H1 (cell line): ENCODE measurements at regions not wholly inside any gene's neighbourhood (a gene's known extent, or its start where the extent isn't known, plus 50 kb on each side); places are given as distances from the start of the nearest gene placed in this dataset.

Experiments
- CTCF ChIA-PET: fragments of 300-600 bp; sonication (Branson Sonifier 250); formaldehyde crosslinking; loops from one replicate; lab custom pipeline; 2021; ENCODE audit not compliant: partially characterized antibody; lab: Charles Lee
- POLR2A ChIA-PET: fragments of 300-600 bp; sonication (Branson Sonifier 250); formaldehyde crosslinking; loops from one replicate; lab custom pipeline; 2021; ENCODE audit warnings: inconsistent platforms; ENCODE audit not compliant: partially characterized antibody; lab: Charles Lee
- DNase-seq, 2 experiments: peaks; one replicate each; pipeline versions ENCODE4 v3.0.0 to v3.0.0-alpha.2; 2010 to 2022; ENCODE audit warnings: low spot score in 2 of 2, low read depth in 1 of 2, mixed read lengths in 1 of 2
- FAIRE-seq: peaks from 2 replicates; lab custom pipeline; 2011; peaks lifted over from hg19 to GRCh38; lab: Jason Lieb, UNC
- H2AFZ ChIP-seq: 2 replicates; pipeline ENCODE4 v1.8.1; 2012; ENCODE audit warnings: low read length, inconsistent platforms
- H2AK5ac ChIP-seq: 2 replicates; pipeline ENCODE4 v1.6.1; 2013; ENCODE audit warnings: low read depth, low read length
- H2BK120ac ChIP-seq: replicated peaks from 2 replicates; pipeline ENCODE3; 2013; ENCODE audit warnings: low read depth, low read length, inconsistent platforms
- H2BK12ac ChIP-seq: 2 replicates; pipeline ENCODE4 v1.6.1; 2013; ENCODE audit warnings: low read depth, low read length
- H2BK15ac ChIP-seq: 2 replicates; pipeline ENCODE4 v1.6.1; 2013; ENCODE audit warnings: low read length
- H2BK20ac ChIP-seq: 2 replicates; pipeline ENCODE4 v1.6.1; 2013; ENCODE audit warnings: low read length
- H2BK5ac ChIP-seq: 2 replicates; pipeline ENCODE4 v1.6.1; 2013; ENCODE audit warnings: low read depth, low read length
- H3K14ac ChIP-seq: 2 replicates; pipeline ENCODE4 v1.6.1; 2013; ENCODE audit warnings: inconsistent platforms; ENCODE audit not compliant: insufficient read length
- H3K18ac ChIP-seq: 2 replicates; pipeline ENCODE4 v1.6.1; 2013; ENCODE audit warnings: low read length; ENCODE audit errors: extremely low read depth
- H3K23ac ChIP-seq: 2 replicates; pipeline ENCODE4 v1.6.1; 2013; ENCODE audit warnings: inconsistent platforms; ENCODE audit not compliant: insufficient read length
- H3K23me2 ChIP-seq: 2 replicates; pipeline ENCODE4 v1.6.1; 2013; ENCODE audit warnings: low read depth, low read length
- H3K27ac ChIP-seq: 2 replicates; pipeline ENCODE4 v1.6.1; 2011; ENCODE audit warnings: low read depth, low read length, inconsistent platforms
- H3K27me3 ChIP-seq, 4 experiments: replicated peaks in 1 of 4; 1 replicate in 1 of 4; 2 replicates in 3 of 4; pipeline versions ENCODE4 v1.6.1 to v1.8.1; 2011 to 2013; ENCODE audit warnings: low read length in 3 of 4, mild to moderate bottlenecking in 3 of 4, inconsistent platforms in 2 of 4, mixed read lengths in 2 of 4, moderate library complexity in 1 of 4; ENCODE audit not compliant: control insufficient read depth in 3 of 4, insufficient read depth in 3 of 4; ENCODE audit errors: extremely low read depth in 1 of 4
- H3K36me3 ChIP-seq, 4 experiments: 2 replicates each; pipeline versions ENCODE4 v1.6.1 to v1.8.1; 2011 to 2013; ENCODE audit warnings: mild to moderate bottlenecking in 4 of 4, low read length in 3 of 4, moderate library complexity in 2 of 4, control low read depth in 1 of 4, inconsistent platforms in 1 of 4; ENCODE audit not compliant: insufficient read depth in 4 of 4, control insufficient read depth in 2 of 4
- H3K4ac ChIP-seq: replicated peaks from 2 replicates; pipeline ENCODE3; 2013; ENCODE audit warnings: low read length, low read depth, mixed read lengths, inconsistent platforms; ENCODE audit not compliant: insufficient read length
- H3K4me1 ChIP-seq, 4 experiments: replicated peaks in 1 of 4; 1 replicate in 1 of 4; 2 replicates in 3 of 4; pipeline versions ENCODE4 v1.6.1 to v1.8.1; 2011 to 2013; ENCODE audit warnings: low read length in 3 of 4, inconsistent platforms in 2 of 4, mixed read lengths in 1 of 4; ENCODE audit not compliant: insufficient read depth in 4 of 4, control insufficient read depth in 3 of 4
- H3K4me2 ChIP-seq, 2 experiments: 2 replicates each; pipeline versions ENCODE4 v1.6.1 to v1.8.1; 2011 to 2013; ENCODE audit warnings: low read depth in 2 of 2, low read length in 2 of 2, control low read depth in 1 of 2, inconsistent platforms in 1 of 2, mild to moderate bottlenecking in 1 of 2; ENCODE audit not compliant: insufficient read depth in 1 of 2
- H3K4me3 ChIP-seq, 4 experiments: fragments of 200-600, 300-600 bp in 1 of 4; sonication (generic), shearing (Covaris generic), sonication (Bioruptor Twin) in 1 of 4; 2 replicates each; pipeline versions ENCODE4 v1.5.1 to v1.8.1; 2011 to 2016; ENCODE audit warnings: low read length in 4 of 4, low read depth in 3 of 4, control low read depth in 2 of 4, inconsistent platforms in 2 of 4, mild to moderate bottlenecking in 2 of 4, mixed read lengths in 1 of 4, moderate library complexity in 1 of 4; ENCODE audit not compliant: insufficient read depth in 2 of 4; ENCODE audit errors: extremely low read depth in 1 of 4
- H3K56ac ChIP-seq: replicated peaks from 2 replicates; pipeline ENCODE3; 2013; ENCODE audit warnings: low read depth, mild to moderate bottlenecking, mixed read lengths, low read length, inconsistent platforms; ENCODE audit not compliant: insufficient read length
- H3K79me1 ChIP-seq: 2 replicates; pipeline ENCODE4 v1.6.1; 2013; ENCODE audit warnings: low read depth, low read length, control low read depth
- H3K79me2 ChIP-seq, 2 experiments: 2 replicates each; pipeline versions ENCODE4 v1.6.1 to v1.8.1; 2012 to 2013; ENCODE audit warnings: low read length in 2 of 2, mild to moderate bottlenecking in 2 of 2, inconsistent platforms in 1 of 2; ENCODE audit not compliant: insufficient read depth in 2 of 2, control insufficient read depth in 1 of 2
- H3K9ac ChIP-seq, 4 experiments: replicated peaks in 1 of 4; 1 replicate in 1 of 4; 2 replicates in 3 of 4; pipeline versions ENCODE4 v1.6.1 to v1.8.1; 2011 to 2013; ENCODE audit warnings: low read depth in 3 of 4, low read length in 3 of 4, control low read depth in 2 of 4, mild to moderate bottlenecking in 2 of 4, moderate library complexity in 2 of 4, inconsistent platforms in 1 of 4; ENCODE audit errors: extremely low read depth in 1 of 4
- H3K9me3 ChIP-seq, 2 experiments: 2 replicates each; pipeline versions ENCODE4 v1.6.1 to v1.8.1; 2012 to 2013; ENCODE audit warnings: mild to moderate bottlenecking in 2 of 2, moderate library complexity in 2 of 2, control low read depth in 1 of 2, inconsistent platforms in 1 of 2, low read depth in 1 of 2, low read length in 1 of 2, mixed read lengths in 1 of 2; ENCODE audit not compliant: insufficient read depth in 2 of 2
- H4K20me1 ChIP-seq, 2 experiments: replicated peaks in 1 of 2; 2 replicates each; pipeline versions ENCODE3 to v1.8.1; 2011 to 2013; ENCODE audit warnings: inconsistent platforms in 2 of 2, low read length in 2 of 2, mild to moderate bottlenecking in 1 of 2; ENCODE audit not compliant: insufficient read depth in 2 of 2, control insufficient read depth in 1 of 2
- H4K5ac ChIP-seq: 2 replicates; pipeline ENCODE4 v1.6.1; 2013; ENCODE audit warnings: low read length, low read depth, mixed read lengths, inconsistent platforms; ENCODE audit not compliant: insufficient read length
- H4K8ac ChIP-seq: 2 replicates; pipeline ENCODE4 v1.8.0; 2013; ENCODE audit warnings: mild to moderate bottlenecking, moderate library complexity, low read length, inconsistent platforms; ENCODE audit not compliant: insufficient read depth; ENCODE audit errors: extremely low read depth
- H4K91ac ChIP-seq: replicated peaks from 2 replicates; pipeline ENCODE3; 2013; ENCODE audit warnings: low read length, mixed read lengths, inconsistent platforms; ENCODE audit not compliant: insufficient read length
- CBX5 ChIP-seq: fragments of 300-800, 300-1000 bp; sonication (generic); IDR thresholded peaks from 2 replicates; pipeline ENCODE4 v1.7.1; 2016; ENCODE audit warnings: antibody characterized with exemption, low read length, low read depth
- E2F6 ChIP-seq: IDR thresholded peaks from 2 replicates; pipeline ENCODE4 v1.6.1; 2012; ENCODE audit warnings: inconsistent platforms
- GABPA ChIP-seq: IDR thresholded peaks from 2 replicates; pipeline ENCODE4 v1.6.1; 2011; ENCODE audit warnings: mild to moderate bottlenecking, low read length, moderate library complexity, borderline replicate concordance; ENCODE audit not compliant: insufficient read depth
- HDAC6 ChIP-seq: IDR thresholded peaks from one replicate; pipeline ENCODE4 v1.7.1; 2012; ENCODE audit warnings: low read depth, mild to moderate bottlenecking, inconsistent platforms, low read length, moderate library complexity
- MAFK ChIP-seq: IDR thresholded peaks from 2 replicates; pipeline ENCODE4 v1.6.1; 2012; ENCODE audit warnings: low read depth, mild to moderate bottlenecking, improper control_type of control experiment, low read length
- NANOG ChIP-seq: IDR thresholded peaks from 2 replicates; pipeline ENCODE4 v1.6.1; 2011; ENCODE audit warnings: low read length, low read depth, mild to moderate bottlenecking, inconsistent platforms; ENCODE audit not compliant: insufficient read depth, poor library complexity, severe bottlenecking
- SAP30 ChIP-seq: fragments of 300-600 bp; sonication (generic); IDR thresholded peaks from 2 replicates; pipeline ENCODE4 v1.7.1; 2012; ENCODE audit warnings: low read length, moderate library complexity, mild to moderate bottlenecking, inconsistent platforms; ENCODE audit not compliant: insufficient read depth, insufficient replicate concordance
- SIX5 ChIP-seq: IDR thresholded peaks from 2 replicates; pipeline ENCODE4 v1.6.1; 2011; ENCODE audit warnings: mild to moderate bottlenecking, low read depth, low read length
- TAF7 ChIP-seq: optimal IDR thresholded peaks from 2 replicates; pipeline ENCODE3; 2011; ENCODE audit warnings: low read depth, mild to moderate bottlenecking, inconsistent platforms, low read length, moderate library complexity, borderline replicate concordance
- WGBS, 2 experiments: shearing (Covaris generic) in 1 of 2; methylation state at CpG; one replicate each; pipeline versions ENCODE4 v1.1.6 to v1.1.7; 2013 to 2015; ENCODE audit warnings: low lambda C conversion rate in 2 of 2, mixed read lengths in 2 of 2, inconsistent platforms in 1 of 2, low coverage in 1 of 2, missing lambda C conversion rate in 1 of 2; ENCODE audit not compliant: insufficient replicate concordance in 2 of 2, insufficient coverage in 1 of 2, insufficient read length in 1 of 2; ENCODE audit errors: extremely low coverage in 1 of 2, missing lambda C conversion rate in 1 of 2; 5-methylcytosine and 5-hydroxymethylcytosine counted together
- TF ChIP-seq, protein P1 (sequence below): IDR thresholded peaks from 2 replicates; pipeline ENCODE4 v1.6.1; 2011; ENCODE audit warnings: low read depth, mild to moderate bottlenecking, low read length; ENCODE audit not compliant: insufficient read depth
- TF ChIP-seq, protein P2 (sequence below): IDR thresholded peaks from 2 replicates; pipeline ENCODE4 v1.6.1; 2011; ENCODE audit warnings: low read length, improper control_type of control experiment

DNA sequence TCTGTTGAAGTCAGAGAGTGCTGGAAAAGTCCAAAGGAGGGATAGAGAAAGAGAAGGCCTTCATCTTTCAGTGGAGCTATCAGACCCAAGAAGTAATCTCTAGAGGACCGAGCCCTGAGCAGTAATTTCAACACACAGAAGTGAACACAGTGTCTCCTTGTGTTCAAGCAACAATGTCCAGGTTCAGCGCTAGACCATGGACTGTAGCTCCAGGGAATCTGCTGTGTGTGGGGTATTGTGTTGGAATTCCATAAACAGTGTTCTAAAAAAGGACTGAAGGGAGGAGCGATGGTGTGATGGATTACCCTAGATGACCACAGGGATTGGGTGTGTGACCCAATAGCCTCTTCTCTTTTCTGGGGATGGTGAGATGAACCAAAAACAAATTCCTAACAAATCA, 165.9 kb downstream of the BLID start:
- Histone ChIP-seq H4K20me1 (no peaks in the 10 kb centered on the region), H3K23ac (no peak overlapping the region), H3K27ac (no peak overlapping the region), H3K4ac (no peak overlapping the region), H3K4me3 (no peak overlapping the region), H3K9ac (no peak overlapping the region), H2BK120ac (no peak overlapping the region), H2BK20ac (no peak overlapping the region), H2AK5ac (no peak overlapping the region), H2BK5ac (no peak overlapping the region), H3K79me1 (no peaks in the 10 kb centered on the region), H2AFZ (no peak overlapping the region), H3K9me3 (peaks cover 8 to 9% of the 10 kb centered on the region in 2 experiments), H3K4me2 (no peak overlapping the region), H2BK15ac (no peak overlapping the region), H4K91ac (no peak overlapping the region), H3K56ac (no peak overlapping the region), H3K79me2 (no peaks in the 10 kb centered on the region), H3K23me2 (no peaks in the 10 kb centered on the region; the same call in none of the 2 replicates), H2BK12ac (no peak overlapping the region), H3K14ac (no peak overlapping the region), H3K4me1 (no peaks in the 10 kb centered on the region), H4K8ac (no peak overlapping the region), H4K5ac (no peak overlapping the region), H3K27me3 (no peaks in the 10 kb centered on the region), H3K36me3 (no peaks in the 10 kb centered on the region), H3K18ac (no peak overlapping the region)
- FAIRE-seq (no peak), DNase-seq (no peak)
- CTCF ChIA-PET, result interaction anchor here (0.9 kb wide), 1 partner anchor 9 kb away, joined by 3 read pairs; no protein-coding TSS in a partner anchor
- POLR2A ChIA-PET, result no interaction called here
- no peak for TF ChIP-seq SIX5
- no peak for TF ChIP-seq TAF7
- no peak for TF ChIP-seq HDAC6
- TF ChIP-seq, protein P1, sequence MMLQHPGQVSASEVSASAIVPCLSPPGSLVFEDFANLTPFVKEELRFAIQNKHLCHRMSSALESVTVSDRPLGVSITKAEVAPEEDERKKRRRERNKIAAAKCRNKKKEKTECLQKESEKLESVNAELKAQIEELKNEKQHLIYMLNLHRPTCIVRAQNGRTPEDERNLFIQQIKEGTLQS, result no peak
- TF ChIP-seq NANOG, result no peak
- TF ChIP-seq CBX5, result no peak
- no peak for TF ChIP-seq GABPA
- TF ChIP-seq MAFK, result no peak
- TF ChIP-seq, protein P2, sequence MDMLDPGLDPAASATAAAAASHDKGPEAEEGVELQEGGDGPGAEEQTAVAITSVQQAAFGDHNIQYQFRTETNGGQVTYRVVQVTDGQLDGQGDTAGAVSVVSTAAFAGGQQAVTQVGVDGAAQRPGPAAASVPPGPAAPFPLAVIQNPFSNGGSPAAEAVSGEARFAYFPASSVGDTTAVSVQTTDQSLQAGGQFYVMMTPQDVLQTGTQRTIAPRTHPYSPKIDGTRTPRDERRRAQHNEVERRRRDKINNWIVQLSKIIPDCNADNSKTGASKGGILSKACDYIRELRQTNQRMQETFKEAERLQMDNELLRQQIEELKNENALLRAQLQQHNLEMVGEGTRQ, result no peak
- TF ChIP-seq SAP30, result no peak
- no peak for TF ChIP-seq E2F6
- 90% methylated on average over 3 of the region's 3 CpGs; no CpG with 5 or more reads in 1 of the 2 experiments for WGBS, 2 experiments
